ENCODE measurements at regions not wholly inside any gene's neighbourhood (a gene's known extent, or its start where the extent isn't known, plus 50 kb on each side); places are given as distances from the start of the nearest gene placed in this dataset.

DNA sequence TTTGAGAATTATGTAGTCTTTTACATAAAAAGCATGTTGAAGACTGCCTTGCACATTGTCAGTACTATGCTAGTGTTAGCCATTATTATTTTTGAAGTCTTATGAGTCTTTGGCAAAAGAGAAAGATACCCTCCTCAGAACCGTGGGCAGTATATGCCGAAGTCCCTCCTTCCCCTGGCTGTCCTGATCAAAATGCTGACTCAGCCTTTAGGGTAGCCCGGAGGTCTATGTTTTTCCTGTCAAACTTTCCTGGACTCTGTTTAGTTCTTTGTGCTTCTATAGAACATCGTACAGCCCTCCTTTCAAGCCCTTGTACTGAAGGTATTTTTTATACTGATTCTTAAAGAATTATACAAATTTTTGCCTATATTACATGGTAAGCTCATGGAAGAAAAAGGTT is 264.7 kb upstream of the ATP5MC3 start:
- TF ChIP-seq, protein P1, sequence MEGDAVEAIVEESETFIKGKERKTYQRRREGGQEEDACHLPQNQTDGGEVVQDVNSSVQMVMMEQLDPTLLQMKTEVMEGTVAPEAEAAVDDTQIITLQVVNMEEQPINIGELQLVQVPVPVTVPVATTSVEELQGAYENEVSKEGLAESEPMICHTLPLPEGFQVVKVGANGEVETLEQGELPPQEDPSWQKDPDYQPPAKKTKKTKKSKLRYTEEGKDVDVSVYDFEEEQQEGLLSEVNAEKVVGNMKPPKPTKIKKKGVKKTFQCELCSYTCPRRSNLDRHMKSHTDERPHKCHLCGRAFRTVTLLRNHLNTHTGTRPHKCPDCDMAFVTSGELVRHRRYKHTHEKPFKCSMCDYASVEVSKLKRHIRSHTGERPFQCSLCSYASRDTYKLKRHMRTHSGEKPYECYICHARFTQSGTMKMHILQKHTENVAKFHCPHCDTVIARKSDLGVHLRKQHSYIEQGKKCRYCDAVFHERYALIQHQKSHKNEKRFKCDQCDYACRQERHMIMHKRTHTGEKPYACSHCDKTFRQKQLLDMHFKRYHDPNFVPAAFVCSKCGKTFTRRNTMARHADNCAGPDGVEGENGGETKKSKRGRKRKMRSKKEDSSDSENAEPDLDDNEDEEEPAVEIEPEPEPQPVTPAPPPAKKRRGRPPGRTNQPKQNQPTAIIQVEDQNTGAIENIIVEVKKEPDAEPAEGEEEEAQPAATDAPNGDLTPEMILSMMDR (IDR thresholded peaks at IDR 0.05) = no peak
- no peak for TF ChIP-seq POLR2A (IDR thresholded peaks at IDR 0.05)
